ENCODE measurements at regions not wholly inside any gene's neighbourhood (a gene's known extent, or its start where the extent isn't known, plus 50 kb on each side); places are given as distances from the start of the nearest gene placed in this dataset.

GRCh38 chr5:15326471-15326870 lies 173.5 kb upstream of the FBXL7 start:
- no peaks in the 10 kb centered on the region for H3K9me3 Mint-ChIP-seq (ENCODE audit: low read depth, unreplicated experiment)
- CTCF ChIA-PET, result no interaction called here
- H3K4me1 Mint-ChIP-seq (ENCODE audit: low read depth, unreplicated experiment), result no peaks in the 10 kb centered on the region
- BruUV-seq (replicated peaks), result no TSS peak
- H3K27ac Mint-ChIP-seq (ENCODE audit: unreplicated experiment), result no peak overlapping the region
- no peaks in the 10 kb centered on the region for H3K36me3 Mint-ChIP-seq (ENCODE audit: insufficient read depth, unreplicated experiment)
- H3K4me3 Mint-ChIP-seq (ENCODE audit: low read depth, unreplicated experiment), result no peak overlapping the region
- no peaks in the 10 kb centered on the region for H3K27me3 Mint-ChIP-seq (ENCODE audit: unreplicated experiment)
- no peak for TF ChIP-seq CTCF (IDR thresholded peaks at IDR 0.05; ENCODE audit: unreplicated experiment)
- intact Hi-C loops (cut with micrococcal nuclease; ENCODE audit: unreplicated experiment), result no loop called here
- no peak for DNase-seq

GRCh38 chr5:15322421-15322820 lies 177.6 kb upstream of the FBXL7 start:
- DNase-seq, result no peak
- no peaks in the 10 kb centered on the region for H3K36me3 Mint-ChIP-seq (ENCODE audit: insufficient read depth, unreplicated experiment)
- CTCF ChIA-PET, result no interaction called here
- no peaks in the 10 kb centered on the region for H3K4me1 Mint-ChIP-seq (ENCODE audit: low read depth, unreplicated experiment)
- TF ChIP-seq CTCF (IDR thresholded peaks at IDR 0.05; ENCODE audit: unreplicated experiment), result no peak
- H3K4me3 Mint-ChIP-seq (ENCODE audit: low read depth, unreplicated experiment), result no peak overlapping the region
- H3K27me3 Mint-ChIP-seq (ENCODE audit: unreplicated experiment), result no peaks in the 10 kb centered on the region
- no TSS peak for BruUV-seq (replicated peaks)
- intact Hi-C loops (cut with micrococcal nuclease; ENCODE audit: unreplicated experiment), result no loop called here
- no peak overlapping the region for H3K27ac Mint-ChIP-seq (ENCODE audit: unreplicated experiment)
- no peaks in the 10 kb centered on the region for H3K9me3 Mint-ChIP-seq (ENCODE audit: low read depth, unreplicated experiment)

GRCh38 chr5:15321776-15322175 lies 178.2 kb upstream of the FBXL7 start:
- Mint-ChIP-seq H3K27ac (ENCODE audit: unreplicated experiment) (no peak overlapping the region), H3K4me3 (ENCODE audit: low read depth, unreplicated experiment) (no peak overlapping the region), H3K9me3 (ENCODE audit: low read depth, unreplicated experiment) (no peaks in the 10 kb centered on the region), H3K4me1 (ENCODE audit: low read depth, unreplicated experiment) (no peaks in the 10 kb centered on the region), H3K27me3 (ENCODE audit: unreplicated experiment) (no peaks in the 10 kb centered on the region), H3K36me3 (ENCODE audit: insufficient read depth, unreplicated experiment) (no peaks in the 10 kb centered on the region)
- no peak for TF ChIP-seq CTCF (IDR thresholded peaks at IDR 0.05; ENCODE audit: unreplicated experiment)
- intact Hi-C loops (cut with micrococcal nuclease; ENCODE audit: unreplicated experiment), result no loop called here
- DNase-seq, result no peak
- CTCF ChIA-PET, result no interaction called here
- BruUV-seq (replicated peaks), result no TSS peak

- H3K4me3 Mint-ChIP-seq (ENCODE audit: low read depth, unreplicated experiment), result no peak overlapping the region
- no peak overlapping the region for H3K27ac Mint-ChIP-seq (ENCODE audit: unreplicated experiment)
- no peaks in the 10 kb centered on the region for H3K4me1 Mint-ChIP-seq (ENCODE audit: low read depth, unreplicated experiment)
- intact Hi-C loops (cut with micrococcal nuclease; ENCODE audit: unreplicated experiment), result no loop called here
- H3K36me3 Mint-ChIP-seq (ENCODE audit: insufficient read depth, unreplicated experiment), result no peaks in the 10 kb centered on the region
- no peaks in the 10 kb centered on the region for H3K27me3 Mint-ChIP-seq (ENCODE audit: unreplicated experiment)
- no peaks in the 10 kb centered on the region for H3K9me3 Mint-ChIP-seq (ENCODE audit: low read depth, unreplicated experiment)
- DNase-seq, result no peak
- CTCF ChIA-PET, result no interaction called here
- no TSS peak for BruUV-seq (replicated peaks)
- TF ChIP-seq CTCF (IDR thresholded peaks at IDR 0.05; ENCODE audit: unreplicated experiment), result no peak
Observed at GRCh38 chr5:15320871-15321270, 179.1 kb upstream of the FBXL7 start.

Data from Calu3 (cell line).